ENCODE measurements at regions not wholly inside any gene's neighbourhood (a gene's known extent, or its start where the extent isn't known, plus 50 kb on each side); places are given as distances from the start of the nearest gene placed in this dataset.

DNA sequence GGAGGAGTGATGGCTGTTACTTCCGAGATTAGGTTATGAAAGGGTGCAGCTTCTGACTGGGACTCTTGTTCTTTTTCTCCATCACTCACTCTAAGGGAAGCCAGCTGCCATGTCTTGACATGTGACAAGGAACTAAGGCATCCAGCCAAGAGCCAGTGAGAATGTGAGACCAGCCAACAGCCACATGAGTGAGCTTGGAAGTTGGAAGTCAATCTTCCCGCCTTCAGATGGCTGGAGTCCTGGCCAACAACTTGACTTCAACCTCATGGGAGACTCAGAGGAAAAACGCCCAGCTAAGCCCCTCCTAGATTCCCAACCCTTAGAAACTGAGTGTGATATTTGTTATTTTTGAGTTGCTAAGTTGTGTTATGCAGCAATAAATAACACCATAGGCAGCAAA lies 201.1 kb downstream of the SNX18 start:
- Histone ChIP-seq H3K27ac (ENCODE audit: insufficient read depth in 1 of 2, low read depth in 1 of 2, low read length in 2 of 2, poor library complexity in 1 of 2, severe bottlenecking in 2 of 2) (no peak overlapping the region), H3K9me3 (ENCODE audit: control extremely low read depth in 1 of 5, control insufficient read depth in 4 of 5, insufficient read depth in 2 of 5, low read depth in 1 of 5, low read length in 4 of 5) (no peaks in the 10 kb centered on the region), H3K4me1 (ENCODE audit: control extremely low read depth in 1 of 4, control insufficient read depth in 4 of 4, insufficient read depth in 4 of 4, low read length in 3 of 4) (no peaks in the 10 kb centered on the region), H3K27me3 (replicated peaks in 2 of 5; ENCODE audit: control insufficient read depth in 4 of 5, insufficient read depth in 5 of 5, low read length in 4 of 5) (no peaks in the 10 kb centered on the region), H3K36me3 (ENCODE audit: control insufficient read depth in 4 of 4, insufficient read depth in 4 of 4, low read length in 3 of 4) (no peaks in the 10 kb centered on the region), H3K4me3 (ENCODE audit: control insufficient read depth in 1 of 7, extremely low read depth in 1 of 7, insufficient read depth in 4 of 7, low read depth in 2 of 7, low read length in 6 of 7) (no peak overlapping the region)
- no peak for DNase-seq
- 100% methylated on average over 2 of the region's 3 CpGs for WGBS (ENCODE audit: insufficient coverage)
- ChIA-PET CTCF (no interaction called here), POLR2A (no interaction called here)

DNA sequence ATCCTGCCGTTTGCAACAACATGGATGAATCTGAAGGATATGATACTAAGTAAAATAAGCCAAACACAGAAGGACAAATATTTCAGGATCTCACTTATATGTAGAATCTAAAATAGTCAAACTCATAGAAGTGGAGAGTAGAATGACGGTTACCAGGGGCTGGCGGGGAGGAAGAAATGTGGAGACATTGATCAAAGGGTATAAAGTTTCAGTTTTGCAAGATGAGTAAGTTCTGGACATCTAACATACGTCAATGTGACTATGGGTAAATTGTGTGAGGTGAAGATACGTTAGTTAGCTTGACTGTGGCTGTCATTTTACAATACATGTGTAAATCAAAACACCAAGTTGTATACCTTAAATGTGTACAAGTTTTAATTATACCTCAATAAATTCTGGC lies 200.3 kb downstream of the SNX18 start:
- WGBS (ENCODE audit: insufficient coverage): 92% methylated on average over 2 of the region's 5 CpGs
- H3K4me3 ChIP-seq (ENCODE audit: control insufficient read depth in 1 of 7, extremely low read depth in 1 of 7, insufficient read depth in 4 of 7, low read depth in 2 of 7, low read length in 6 of 7): no peak overlapping the region
- H3K36me3 ChIP-seq (ENCODE audit: control insufficient read depth in 4 of 4, insufficient read depth in 4 of 4, low read length in 3 of 4): no peaks in the 10 kb centered on the region
- ChIA-PET POLR2A (no interaction called here), CTCF (no interaction called here)
- H3K27ac ChIP-seq (ENCODE audit: insufficient read depth in 1 of 2, low read depth in 1 of 2, low read length in 2 of 2, poor library complexity in 1 of 2, severe bottlenecking in 2 of 2): no peak overlapping the region
- no peaks in the 10 kb centered on the region for H3K4me1 ChIP-seq (ENCODE audit: control extremely low read depth in 1 of 4, control insufficient read depth in 4 of 4, insufficient read depth in 4 of 4, low read length in 3 of 4)
- no peak for DNase-seq
- no peaks in the 10 kb centered on the region for H3K9me3 ChIP-seq (ENCODE audit: control extremely low read depth in 1 of 5, control insufficient read depth in 4 of 5, insufficient read depth in 2 of 5, low read depth in 1 of 5, low read length in 4 of 5)
- H3K27me3 ChIP-seq (replicated peaks in 2 of 5; ENCODE audit: control insufficient read depth in 4 of 5, insufficient read depth in 5 of 5, low read length in 4 of 5): no peaks in the 10 kb centered on the region

GRCh38 chr5:54717459-54717858 lies 199.9 kb downstream of the SNX18 start:
- Histone ChIP-seq H3K4me3 (ENCODE audit: control insufficient read depth in 1 of 7, extremely low read depth in 1 of 7, insufficient read depth in 4 of 7, low read depth in 2 of 7, low read length in 6 of 7) (no peak overlapping the region), H3K4me1 (ENCODE audit: control extremely low read depth in 1 of 4, control insufficient read depth in 4 of 4, insufficient read depth in 4 of 4, low read length in 3 of 4) (no peaks in the 10 kb centered on the region), H3K9me3 (ENCODE audit: control extremely low read depth in 1 of 5, control insufficient read depth in 4 of 5, insufficient read depth in 2 of 5, low read depth in 1 of 5, low read length in 4 of 5) (no peaks in the 10 kb centered on the region), H3K36me3 (ENCODE audit: control insufficient read depth in 4 of 4, insufficient read depth in 4 of 4, low read length in 3 of 4) (no peaks in the 10 kb centered on the region), H3K27me3 (replicated peaks in 2 of 5; ENCODE audit: control insufficient read depth in 4 of 5, insufficient read depth in 5 of 5, low read length in 4 of 5) (no peaks in the 10 kb centered on the region), H3K27ac (ENCODE audit: insufficient read depth in 1 of 2, low read depth in 1 of 2, low read length in 2 of 2, poor library complexity in 1 of 2, severe bottlenecking in 2 of 2) (no peak overlapping the region)
- POLR2A ChIA-PET: no interaction called here
- DNase-seq: no peak
- no CpG with 5 or more reads among the region's 2 CpGs for WGBS (ENCODE audit: insufficient coverage)
- CTCF ChIA-PET: no interaction called here

GRCh38 chr5:54713923-54714581 lies 196.5 kb downstream of the SNX18 start:
- Histone ChIP-seq H3K4me3 (ENCODE audit: control insufficient read depth in 1 of 7, extremely low read depth in 1 of 7, insufficient read depth in 4 of 7, low read depth in 2 of 7, low read length in 6 of 7) (no peak overlapping the region), H3K27me3 (replicated peaks in 2 of 5; ENCODE audit: control insufficient read depth in 4 of 5, insufficient read depth in 5 of 5, low read length in 4 of 5) (no peaks in the 10 kb centered on the region), H3K4me1 (ENCODE audit: control extremely low read depth in 1 of 4, control insufficient read depth in 4 of 4, insufficient read depth in 4 of 4, low read length in 3 of 4) (no peaks in the 10 kb centered on the region), H3K9me3 (ENCODE audit: control extremely low read depth in 1 of 5, control insufficient read depth in 4 of 5, insufficient read depth in 2 of 5, low read depth in 1 of 5, low read length in 4 of 5) (no peaks in the 10 kb centered on the region), H3K36me3 (ENCODE audit: control insufficient read depth in 4 of 4, insufficient read depth in 4 of 4, low read length in 3 of 4) (no peaks in the 10 kb centered on the region), H3K27ac (ENCODE audit: insufficient read depth in 1 of 2, low read depth in 1 of 2, low read length in 2 of 2, poor library complexity in 1 of 2, severe bottlenecking in 2 of 2) (no peak overlapping the region)
- POLR2A ChIA-PET: no interaction called here
- no peak for DNase-seq
- CTCF ChIA-PET: no interaction called here
- WGBS (ENCODE audit: insufficient coverage): 93% methylated on average over 3 of the region's 4 CpGs

DNA sequence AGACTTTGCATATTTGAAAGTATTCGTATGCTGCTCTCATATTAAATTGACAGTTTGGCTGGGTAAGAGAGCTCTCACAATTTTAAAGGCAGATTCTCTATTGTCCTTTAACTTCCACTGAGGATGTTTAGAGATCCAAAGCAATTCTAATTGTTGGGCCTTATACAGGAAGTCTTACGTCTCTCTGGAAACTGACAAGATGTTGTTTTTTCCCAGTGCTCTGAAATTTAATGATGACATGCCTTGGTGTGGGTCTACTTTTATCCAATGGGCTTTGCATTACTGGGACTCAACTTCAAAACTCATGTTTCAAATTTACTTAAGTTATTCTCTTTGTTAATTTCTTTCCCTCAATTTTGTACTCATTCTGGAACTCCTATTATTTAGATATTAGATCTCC lies 191.5 kb downstream of the SNX18 start:
- Histone ChIP-seq H3K36me3 (ENCODE audit: control insufficient read depth in 4 of 4, insufficient read depth in 4 of 4, low read length in 3 of 4) (no peaks in the 10 kb centered on the region), H3K27me3 (replicated peaks in 2 of 5; ENCODE audit: control insufficient read depth in 4 of 5, insufficient read depth in 5 of 5, low read length in 4 of 5) (no peaks in the 10 kb centered on the region), H3K27ac (ENCODE audit: insufficient read depth in 1 of 2, low read depth in 1 of 2, low read length in 2 of 2, poor library complexity in 1 of 2, severe bottlenecking in 2 of 2) (no peak overlapping the region), H3K4me1 (ENCODE audit: control extremely low read depth in 1 of 4, control insufficient read depth in 4 of 4, insufficient read depth in 4 of 4, low read length in 3 of 4) (no peaks in the 10 kb centered on the region), H3K4me3 (ENCODE audit: control insufficient read depth in 1 of 7, extremely low read depth in 1 of 7, insufficient read depth in 4 of 7, low read depth in 2 of 7, low read length in 6 of 7) (no peak overlapping the region), H3K9me3 (ENCODE audit: control extremely low read depth in 1 of 5, control insufficient read depth in 4 of 5, insufficient read depth in 2 of 5, low read depth in 1 of 5, low read length in 4 of 5) (no peaks in the 10 kb centered on the region)
- DNase-seq: no peak
- CTCF ChIA-PET: interaction anchor here (0.6 kb wide), 1 partner anchor 311 kb away, joined by 3 read pairs; no protein-coding TSS in a partner anchor
- no CpG with 5 or more reads among the region's 2 CpGs for WGBS (ENCODE audit: insufficient coverage)
- POLR2A ChIA-PET: no interaction called here

GRCh38 chr5:54707841-54708240 lies 190.3 kb downstream of the SNX18 start:
- H3K27me3 ChIP-seq (replicated peaks in 2 of 5; ENCODE audit: control insufficient read depth in 4 of 5, insufficient read depth in 5 of 5, low read length in 4 of 5): no peaks in the 10 kb centered on the region
- no peaks in the 10 kb centered on the region for H3K9me3 ChIP-seq (ENCODE audit: control extremely low read depth in 1 of 5, control insufficient read depth in 4 of 5, insufficient read depth in 2 of 5, low read depth in 1 of 5, low read length in 4 of 5)
- no peak overlapping the region for H3K27ac ChIP-seq (ENCODE audit: insufficient read depth in 1 of 2, low read depth in 1 of 2, low read length in 2 of 2, poor library complexity in 1 of 2, severe bottlenecking in 2 of 2)
- CTCF ChIA-PET: no interaction called here
- no peak for DNase-seq
- WGBS (ENCODE audit: insufficient coverage): 100% methylated on average over 1 of the region's 2 CpGs
- POLR2A ChIA-PET: no interaction called here
- peaks cover 0 to 1% (median 0%) of the 10 kb centered on the region in 4 experiments for H3K4me1 ChIP-seq (ENCODE audit: control extremely low read depth in 1 of 4, control insufficient read depth in 4 of 4, insufficient read depth in 4 of 4, low read length in 3 of 4)
- no peak overlapping the region for H3K4me3 ChIP-seq (ENCODE audit: control insufficient read depth in 1 of 7, extremely low read depth in 1 of 7, insufficient read depth in 4 of 7, low read depth in 2 of 7, low read length in 6 of 7)
- H3K36me3 ChIP-seq (ENCODE audit: control insufficient read depth in 4 of 4, insufficient read depth in 4 of 4, low read length in 3 of 4): no peaks in the 10 kb centered on the region

DNA sequence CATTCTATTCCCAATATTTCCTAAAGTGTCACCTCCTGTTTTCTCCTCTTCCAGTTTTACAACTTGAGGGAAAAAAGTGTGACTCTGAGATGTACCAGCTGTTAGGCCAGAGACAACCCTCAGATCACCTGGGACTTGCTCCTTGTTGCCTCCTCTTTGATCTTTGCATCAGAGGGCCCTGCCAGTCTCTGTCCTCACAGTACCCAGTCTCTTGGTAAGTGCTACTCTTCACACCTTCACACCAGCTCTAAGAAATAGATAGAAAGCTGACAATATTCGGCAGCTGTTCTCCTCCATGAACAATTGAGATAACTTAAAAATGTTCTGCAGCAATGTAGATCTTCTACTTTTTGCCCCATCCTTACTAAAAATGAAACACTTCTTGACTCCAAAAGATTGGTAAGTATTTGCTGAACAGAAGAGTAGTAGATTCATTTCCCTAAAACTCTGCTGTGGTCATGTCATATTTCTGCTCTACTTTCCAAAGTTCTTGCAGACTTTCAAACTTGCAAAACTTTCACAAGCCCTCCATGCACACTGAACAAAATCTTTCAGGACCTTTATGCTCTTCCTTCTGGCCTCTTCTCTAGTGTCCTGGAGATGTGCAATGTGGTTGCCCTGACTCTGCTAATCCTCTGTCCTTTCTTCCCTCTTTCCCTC lies 188.6 kb downstream of the SNX18 start:
- no peak overlapping the region for H3K4me3 ChIP-seq (ENCODE audit: control insufficient read depth in 1 of 7, extremely low read depth in 1 of 7, insufficient read depth in 4 of 7, low read depth in 2 of 7, low read length in 6 of 7)
- 86% methylated on average over 1 of the region's 1 CpG for WGBS (ENCODE audit: insufficient coverage)
- H3K9me3 ChIP-seq (ENCODE audit: control extremely low read depth in 1 of 5, control insufficient read depth in 4 of 5, insufficient read depth in 2 of 5, low read depth in 1 of 5, low read length in 4 of 5): no peaks in the 10 kb centered on the region
- CTCF ChIA-PET: no interaction called here
- POLR2A ChIA-PET: no interaction called here
- H3K27ac ChIP-seq (ENCODE audit: insufficient read depth in 1 of 2, low read depth in 1 of 2, low read length in 2 of 2, poor library complexity in 1 of 2, severe bottlenecking in 2 of 2): no peak overlapping the region
- H3K27me3 ChIP-seq (replicated peaks in 2 of 5; ENCODE audit: control insufficient read depth in 4 of 5, insufficient read depth in 5 of 5, low read length in 4 of 5): no peaks in the 10 kb centered on the region
- DNase-seq: no peak
- H3K4me1 ChIP-seq (ENCODE audit: control extremely low read depth in 1 of 4, control insufficient read depth in 4 of 4, insufficient read depth in 4 of 4, low read length in 3 of 4): peaks cover 0 to 9% (median 0%) of the 10 kb centered on the region in 4 experiments
- no peaks in the 10 kb centered on the region for H3K36me3 ChIP-seq (ENCODE audit: control insufficient read depth in 4 of 4, insufficient read depth in 4 of 4, low read length in 3 of 4)
